H1 (cell line): ENCODE measurements at regions not wholly inside any gene's neighbourhood (a gene's known extent, or its start where the extent isn't known, plus 50 kb on each side); places are given as distances from the start of the nearest gene placed in this dataset.

Experiments
- CTCF ChIA-PET: fragments of 300-600 bp; sonication (Branson Sonifier 250); formaldehyde crosslinking; loops from one replicate; lab custom pipeline; 2021; ENCODE audit not compliant: partially characterized antibody; lab: Charles Lee
- POLR2A ChIA-PET: fragments of 300-600 bp; sonication (Branson Sonifier 250); formaldehyde crosslinking; loops from one replicate; lab custom pipeline; 2021; ENCODE audit warnings: inconsistent platforms; ENCODE audit not compliant: partially characterized antibody; lab: Charles Lee
- DNase-seq, 2 experiments: peaks; one replicate each; pipeline versions ENCODE4 v3.0.0 to v3.0.0-alpha.2; 2010 to 2022; ENCODE audit warnings: low spot score in 2 of 2, low read depth in 1 of 2, mixed read lengths in 1 of 2
- FAIRE-seq: peaks from 2 replicates; lab custom pipeline; 2011; peaks lifted over from hg19 to GRCh38; lab: Jason Lieb, UNC
- H2AFZ ChIP-seq: 2 replicates; pipeline ENCODE4 v1.8.1; 2012; ENCODE audit warnings: low read length, inconsistent platforms
- H2AK5ac ChIP-seq: 2 replicates; pipeline ENCODE4 v1.6.1; 2013; ENCODE audit warnings: low read depth, low read length
- H2BK120ac ChIP-seq: replicated peaks from 2 replicates; pipeline ENCODE3; 2013; ENCODE audit warnings: low read depth, low read length, inconsistent platforms
- H2BK12ac ChIP-seq: 2 replicates; pipeline ENCODE4 v1.6.1; 2013; ENCODE audit warnings: low read depth, low read length
- H2BK15ac ChIP-seq: 2 replicates; pipeline ENCODE4 v1.6.1; 2013; ENCODE audit warnings: low read length
- H2BK20ac ChIP-seq: 2 replicates; pipeline ENCODE4 v1.6.1; 2013; ENCODE audit warnings: low read length
- H2BK5ac ChIP-seq: 2 replicates; pipeline ENCODE4 v1.6.1; 2013; ENCODE audit warnings: low read depth, low read length
- H3K14ac ChIP-seq: 2 replicates; pipeline ENCODE4 v1.6.1; 2013; ENCODE audit warnings: inconsistent platforms; ENCODE audit not compliant: insufficient read length
- H3K18ac ChIP-seq: 2 replicates; pipeline ENCODE4 v1.6.1; 2013; ENCODE audit warnings: low read length; ENCODE audit errors: extremely low read depth
- H3K23ac ChIP-seq: 2 replicates; pipeline ENCODE4 v1.6.1; 2013; ENCODE audit warnings: inconsistent platforms; ENCODE audit not compliant: insufficient read length
- H3K23me2 ChIP-seq: 2 replicates; pipeline ENCODE4 v1.6.1; 2013; ENCODE audit warnings: low read depth, low read length
- H3K27ac ChIP-seq: 2 replicates; pipeline ENCODE4 v1.6.1; 2011; ENCODE audit warnings: low read depth, low read length, inconsistent platforms
- H3K27me3 ChIP-seq, 4 experiments: replicated peaks in 1 of 4; 1 replicate in 1 of 4; 2 replicates in 3 of 4; pipeline versions ENCODE4 v1.6.1 to v1.8.1; 2011 to 2013; ENCODE audit warnings: low read length in 3 of 4, mild to moderate bottlenecking in 3 of 4, inconsistent platforms in 2 of 4, mixed read lengths in 2 of 4, moderate library complexity in 1 of 4; ENCODE audit not compliant: control insufficient read depth in 3 of 4, insufficient read depth in 3 of 4; ENCODE audit errors: extremely low read depth in 1 of 4
- H3K36me3 ChIP-seq, 4 experiments: 2 replicates each; pipeline versions ENCODE4 v1.6.1 to v1.8.1; 2011 to 2013; ENCODE audit warnings: mild to moderate bottlenecking in 4 of 4, low read length in 3 of 4, moderate library complexity in 2 of 4, control low read depth in 1 of 4, inconsistent platforms in 1 of 4; ENCODE audit not compliant: insufficient read depth in 4 of 4, control insufficient read depth in 2 of 4
- H3K4ac ChIP-seq: replicated peaks from 2 replicates; pipeline ENCODE3; 2013; ENCODE audit warnings: low read length, low read depth, mixed read lengths, inconsistent platforms; ENCODE audit not compliant: insufficient read length
- H3K4me1 ChIP-seq, 4 experiments: replicated peaks in 1 of 4; 1 replicate in 1 of 4; 2 replicates in 3 of 4; pipeline versions ENCODE4 v1.6.1 to v1.8.1; 2011 to 2013; ENCODE audit warnings: low read length in 3 of 4, inconsistent platforms in 2 of 4, mixed read lengths in 1 of 4; ENCODE audit not compliant: insufficient read depth in 4 of 4, control insufficient read depth in 3 of 4
- H3K4me2 ChIP-seq, 2 experiments: 2 replicates each; pipeline versions ENCODE4 v1.6.1 to v1.8.1; 2011 to 2013; ENCODE audit warnings: low read depth in 2 of 2, low read length in 2 of 2, control low read depth in 1 of 2, inconsistent platforms in 1 of 2, mild to moderate bottlenecking in 1 of 2; ENCODE audit not compliant: insufficient read depth in 1 of 2
- H3K4me3 ChIP-seq, 4 experiments: fragments of 200-600, 300-600 bp in 1 of 4; sonication (generic), shearing (Covaris generic), sonication (Bioruptor Twin) in 1 of 4; 2 replicates each; pipeline versions ENCODE4 v1.5.1 to v1.8.1; 2011 to 2016; ENCODE audit warnings: low read length in 4 of 4, low read depth in 3 of 4, control low read depth in 2 of 4, inconsistent platforms in 2 of 4, mild to moderate bottlenecking in 2 of 4, mixed read lengths in 1 of 4, moderate library complexity in 1 of 4; ENCODE audit not compliant: insufficient read depth in 2 of 4; ENCODE audit errors: extremely low read depth in 1 of 4
- H3K56ac ChIP-seq: replicated peaks from 2 replicates; pipeline ENCODE3; 2013; ENCODE audit warnings: low read depth, mild to moderate bottlenecking, mixed read lengths, low read length, inconsistent platforms; ENCODE audit not compliant: insufficient read length
- H3K79me1 ChIP-seq: 2 replicates; pipeline ENCODE4 v1.6.1; 2013; ENCODE audit warnings: low read depth, low read length, control low read depth
- H3K79me2 ChIP-seq, 2 experiments: 2 replicates each; pipeline versions ENCODE4 v1.6.1 to v1.8.1; 2012 to 2013; ENCODE audit warnings: low read length in 2 of 2, mild to moderate bottlenecking in 2 of 2, inconsistent platforms in 1 of 2; ENCODE audit not compliant: insufficient read depth in 2 of 2, control insufficient read depth in 1 of 2
- H3K9ac ChIP-seq, 4 experiments: replicated peaks in 1 of 4; 1 replicate in 1 of 4; 2 replicates in 3 of 4; pipeline versions ENCODE4 v1.6.1 to v1.8.1; 2011 to 2013; ENCODE audit warnings: low read depth in 3 of 4, low read length in 3 of 4, control low read depth in 2 of 4, mild to moderate bottlenecking in 2 of 4, moderate library complexity in 2 of 4, inconsistent platforms in 1 of 4; ENCODE audit errors: extremely low read depth in 1 of 4
- H3K9me3 ChIP-seq, 2 experiments: 2 replicates each; pipeline versions ENCODE4 v1.6.1 to v1.8.1; 2012 to 2013; ENCODE audit warnings: mild to moderate bottlenecking in 2 of 2, moderate library complexity in 2 of 2, control low read depth in 1 of 2, inconsistent platforms in 1 of 2, low read depth in 1 of 2, low read length in 1 of 2, mixed read lengths in 1 of 2; ENCODE audit not compliant: insufficient read depth in 2 of 2
- H4K20me1 ChIP-seq, 2 experiments: replicated peaks in 1 of 2; 2 replicates each; pipeline versions ENCODE3 to v1.8.1; 2011 to 2013; ENCODE audit warnings: inconsistent platforms in 2 of 2, low read length in 2 of 2, mild to moderate bottlenecking in 1 of 2; ENCODE audit not compliant: insufficient read depth in 2 of 2, control insufficient read depth in 1 of 2
- H4K5ac ChIP-seq: 2 replicates; pipeline ENCODE4 v1.6.1; 2013; ENCODE audit warnings: low read length, low read depth, mixed read lengths, inconsistent platforms; ENCODE audit not compliant: insufficient read length
- H4K8ac ChIP-seq: 2 replicates; pipeline ENCODE4 v1.8.0; 2013; ENCODE audit warnings: mild to moderate bottlenecking, moderate library complexity, low read length, inconsistent platforms; ENCODE audit not compliant: insufficient read depth; ENCODE audit errors: extremely low read depth
- H4K91ac ChIP-seq: replicated peaks from 2 replicates; pipeline ENCODE3; 2013; ENCODE audit warnings: low read length, mixed read lengths, inconsistent platforms; ENCODE audit not compliant: insufficient read length
- CHD7 ChIP-seq: fragments of 300-600 bp; sonication (generic); IDR thresholded peaks from 2 replicates; pipeline ENCODE4 v1.7.1; 2012; ENCODE audit warnings: low read length, moderate library complexity, mild to moderate bottlenecking, inconsistent platforms; ENCODE audit not compliant: insufficient replicate concordance
- KDM5A ChIP-seq: fragments of 200-600 bp; IDR thresholded peaks from 2 replicates; pipeline ENCODE4 v1.7.1; 2012; ENCODE audit warnings: mild to moderate bottlenecking, low read length, inconsistent platforms, mixed read lengths

DNA sequence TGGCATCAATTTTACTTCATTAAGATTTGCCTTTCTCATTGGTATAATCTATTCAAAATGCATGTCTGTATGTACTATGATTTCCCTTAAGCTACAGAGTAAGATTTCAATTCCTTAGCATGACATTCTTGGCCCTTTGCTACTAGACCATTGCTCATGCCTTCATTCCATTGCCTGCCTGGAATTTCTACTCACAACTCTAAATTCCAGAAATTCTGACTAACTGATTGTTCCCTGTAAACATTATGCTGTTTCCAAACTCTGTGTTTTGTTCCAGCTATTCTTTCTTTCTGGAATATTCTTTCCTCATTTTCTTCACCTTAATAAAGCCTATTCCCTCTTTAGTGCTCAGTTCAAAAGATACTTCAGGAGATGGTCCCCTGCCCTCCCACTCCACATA, 568.8 kb upstream of the SEMA6A start:
- Histone ChIP-seq H3K9me3 (no peaks in the 10 kb centered on the region), H3K23ac (no peak overlapping the region), H2AFZ (no peak overlapping the region), H4K20me1 (no peaks in the 10 kb centered on the region), H2BK12ac (no peak overlapping the region), H3K14ac (no peak overlapping the region), H3K79me2 (no peaks in the 10 kb centered on the region), H3K9ac (no peak overlapping the region), H3K56ac (no peak overlapping the region), H3K23me2 (no peaks in the 10 kb centered on the region), H3K18ac (no peak overlapping the region), H2BK20ac (no peak overlapping the region), H3K4me2 (no peak overlapping the region), H4K8ac (no peak overlapping the region), H2BK120ac (no peak overlapping the region), H3K27me3 (no peaks in the 10 kb centered on the region), H2AK5ac (no peak overlapping the region), H3K4ac (peak overlapping the region; percentile 61), H3K79me1 (no peaks in the 10 kb centered on the region), H3K4me3 (no peak overlapping the region), H4K91ac (no peak overlapping the region), H2BK5ac (no peak overlapping the region), H4K5ac (no peak overlapping the region), H3K4me1 (no peaks in the 10 kb centered on the region), H2BK15ac (no peak overlapping the region), H3K36me3 (no peaks in the 10 kb centered on the region), H3K27ac (no peak overlapping the region)
- DNase-seq (no peak), FAIRE-seq (no peak)
- ChIA-PET POLR2A (no interaction called here), CTCF (interaction anchor here (1.8 kb wide), 1 partner anchor 66 kb away, joined by 4 read pairs; no protein-coding TSS in a partner anchor)
- TF ChIP-seq KDM5A: no peak
- no peak for TF ChIP-seq CHD7
